NOMO-1 treated with DMSO at 0.1 percent for 48 hours (cell line): ENCODE measurements at regions not wholly inside any gene's neighbourhood (a gene's known extent, or its start where the extent isn't known, plus 50 kb on each side); places are given as distances from the start of the nearest gene placed in this dataset.
A peak's percentile ranks its signal among the peaks of the same experiment; 100 is the strongest.

Source experiments
- DNase-seq: peaks from one replicate; lab custom pipeline; 2025; ENCODE audit not compliant: unreplicated experiment; lab: John Stamatoyannopoulos, UW

DNA sequence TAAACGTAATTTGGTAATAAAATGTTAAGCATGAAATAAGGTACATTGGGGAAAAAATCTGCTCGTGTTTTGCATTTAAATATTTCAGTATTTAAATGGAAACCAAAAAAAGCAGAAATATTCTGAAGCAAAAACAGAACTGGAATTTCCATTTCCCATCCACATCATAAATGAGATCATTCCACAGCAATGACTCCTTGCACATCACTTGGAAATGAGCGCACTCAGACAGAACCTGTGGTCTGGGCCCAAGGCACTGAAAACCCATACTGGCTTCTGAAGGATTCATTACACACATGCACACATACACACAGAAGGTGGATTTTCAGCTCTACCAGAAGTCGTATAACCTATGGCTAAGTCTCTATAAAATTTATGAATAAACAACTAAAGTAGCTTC, 174.8 kb downstream of the IBTK start:
- no peak for DNase-seq

GRCh38 chr6:82072121-82072521, 175.4 kb downstream of the IBTK start:
- DNase-seq = no peak

DNA sequence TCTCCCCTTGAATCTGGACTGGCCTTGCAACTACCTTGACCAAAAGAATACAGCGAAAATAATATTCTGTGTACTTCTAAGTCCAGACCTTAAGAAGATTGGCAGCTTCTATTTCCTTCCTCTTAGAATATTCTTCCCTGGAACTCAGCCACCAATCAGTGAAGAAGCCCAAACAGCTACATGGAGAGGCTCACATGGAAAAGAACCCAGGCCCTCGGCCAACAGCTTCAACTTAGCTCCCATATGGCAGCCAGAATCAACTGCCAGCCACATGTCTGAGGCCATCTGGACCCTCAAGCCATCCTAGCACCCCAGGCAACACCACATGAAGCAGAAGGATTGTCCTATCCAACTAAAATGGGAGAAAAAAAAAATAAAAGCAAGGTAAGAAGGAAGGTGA, 178.8 kb downstream of the IBTK start:
- DNase-seq = no peak

GRCh38 chr6:82066991-82067411, 180.5 kb downstream of the IBTK start:
- peak; percentile 41 for DNase-seq

DNA sequence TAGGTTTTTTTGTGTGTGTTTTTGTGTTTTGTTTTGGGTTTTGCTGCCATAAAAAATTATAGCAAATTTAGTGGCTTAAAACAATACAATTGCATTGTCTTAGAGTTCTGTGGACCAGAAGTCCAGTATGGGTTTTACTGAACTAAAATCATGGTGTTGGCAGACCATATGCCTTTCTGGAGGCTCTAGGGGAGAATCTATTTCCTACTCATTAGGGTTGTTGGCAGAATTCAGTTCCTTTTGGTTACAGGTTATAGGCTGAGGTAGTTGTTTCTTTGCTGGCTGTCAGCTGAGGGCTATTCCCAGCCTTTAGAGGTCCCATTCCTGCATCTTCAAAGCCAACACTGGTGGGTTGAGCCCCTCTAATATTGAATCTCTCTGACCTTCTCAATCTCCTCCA, 181.3 kb downstream of the IBTK start:
- DNase-seq = no peak

GRCh38 chr6:82063574-82063973, 184.0 kb downstream of the IBTK start:
- no peak for DNase-seq

GRCh38 chr6:82062219-82062618, 185.3 kb downstream of the IBTK start:
- no peak for DNase-seq

DNA sequence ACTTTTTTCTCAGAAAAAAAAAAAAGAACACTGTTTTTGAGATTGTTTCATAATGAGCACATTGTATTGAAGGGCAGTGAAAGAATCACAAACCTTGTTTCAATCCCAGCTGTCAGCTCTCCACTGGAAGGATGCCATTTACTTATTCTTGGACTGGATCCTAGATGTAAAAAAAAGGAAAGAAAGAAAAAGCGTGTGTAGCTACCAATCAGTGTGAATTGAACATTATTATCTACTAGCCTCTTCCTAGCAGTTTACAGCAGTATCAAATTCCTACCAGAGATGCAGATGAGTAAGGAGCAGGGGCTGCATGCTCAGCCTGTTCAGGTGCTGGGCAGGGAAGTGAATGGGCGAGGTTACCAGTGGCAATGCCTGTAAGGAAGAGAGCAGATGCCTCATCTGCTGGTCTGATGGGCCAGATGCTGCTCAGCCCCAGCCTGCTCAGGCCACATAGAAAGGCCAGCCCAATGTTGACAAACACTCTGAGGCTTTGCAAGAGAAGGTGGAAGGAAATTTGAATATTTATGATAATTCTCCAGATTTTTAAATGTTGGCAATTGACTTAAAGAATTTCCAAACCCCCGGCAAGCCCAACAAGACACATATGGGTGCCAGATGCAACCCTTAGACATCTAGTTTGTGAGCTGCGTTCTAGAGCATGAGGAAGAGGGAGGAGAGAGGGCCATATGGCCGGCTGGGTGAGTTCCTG, 189.5 kb downstream of the IBTK start:
- DNase-seq = no peak

GRCh38 chr6:82056567-82056966, 191.0 kb downstream of the IBTK start:
- no peak for DNase-seq

- DNase-seq = no peak
Observed at GRCh38 chr6:82045965-82046756, 201.4 kb downstream of the IBTK start.

DNA sequence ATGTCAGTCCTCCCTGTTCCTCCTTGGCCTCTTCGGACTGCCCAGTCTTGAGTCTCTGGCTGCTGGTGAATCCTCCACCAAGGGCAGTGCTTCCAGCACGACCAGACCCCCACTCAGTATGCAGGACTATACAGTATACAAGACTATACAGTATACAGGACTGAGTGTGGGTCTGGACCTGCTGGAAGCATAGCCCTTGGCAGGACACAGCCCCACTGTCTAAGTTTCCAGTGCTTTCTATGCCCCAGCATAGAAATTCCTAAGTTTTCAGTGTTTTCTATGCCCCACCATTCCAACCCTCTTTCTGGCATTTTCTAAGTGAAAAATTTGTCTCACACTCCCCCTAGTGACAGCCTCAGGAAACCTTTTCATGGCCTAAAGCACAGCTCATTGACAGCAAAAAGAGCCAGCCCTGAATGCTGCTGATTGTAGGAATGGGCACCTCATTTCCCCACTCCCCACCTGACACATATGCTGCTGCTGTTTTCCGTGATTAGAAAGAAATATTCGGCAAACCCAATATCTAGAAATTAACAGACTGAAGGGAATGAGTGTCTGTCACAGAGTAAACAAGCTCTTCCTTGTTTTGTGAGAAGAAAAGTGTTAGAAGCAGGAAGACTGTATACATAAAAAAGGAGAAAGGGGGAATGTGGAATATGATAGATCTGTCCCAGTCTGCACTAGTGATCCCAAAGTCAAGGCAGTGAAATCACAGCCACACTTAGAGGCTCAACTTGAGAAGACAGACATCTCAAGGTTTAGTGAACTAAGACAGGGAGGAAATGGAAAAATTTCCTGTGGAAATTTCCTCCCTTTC, 206.9 kb downstream of the IBTK start:
- DNase-seq = peak; percentile 27

DNA sequence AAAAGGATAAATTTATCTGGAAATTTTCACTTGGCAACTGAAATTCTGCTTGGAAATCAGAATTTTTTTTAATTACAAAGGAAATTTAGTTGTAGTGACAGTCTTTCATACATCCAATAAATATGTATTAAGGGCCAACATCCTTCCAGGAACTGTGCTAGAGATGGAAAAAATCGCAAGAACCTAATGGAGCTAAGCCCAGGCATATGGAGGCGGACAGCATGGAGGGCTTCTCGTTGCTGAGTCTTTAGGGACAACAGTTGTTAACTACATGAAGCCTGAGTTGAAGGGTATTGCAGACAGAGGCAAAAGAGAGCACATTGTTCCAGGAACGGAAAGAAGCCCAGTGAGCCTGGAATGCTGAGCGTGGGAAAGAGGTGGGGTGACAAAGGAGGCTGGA, 208.9 kb downstream of the IBTK start:
- DNase-seq = no peak

DNA sequence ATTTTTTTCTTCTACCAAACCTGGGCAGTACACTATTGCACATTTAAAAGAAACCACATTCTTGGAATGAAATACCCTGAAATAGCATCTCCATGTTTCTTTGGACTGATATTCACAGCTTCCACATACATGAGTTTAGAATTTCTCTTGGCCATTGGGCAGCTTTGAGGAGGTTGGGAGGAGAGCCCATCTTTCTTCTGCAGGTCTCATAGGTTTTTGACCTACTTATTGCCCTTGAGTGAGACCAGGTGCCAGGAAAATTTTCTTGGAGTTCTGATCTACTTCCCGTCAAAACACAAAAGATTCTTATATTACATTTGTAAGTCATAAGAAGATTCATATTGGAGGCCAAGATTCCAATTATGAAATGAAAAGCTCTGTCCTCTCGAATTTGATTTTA, 212.0 kb downstream of the IBTK start:
- DNase-seq = no peak

DNA sequence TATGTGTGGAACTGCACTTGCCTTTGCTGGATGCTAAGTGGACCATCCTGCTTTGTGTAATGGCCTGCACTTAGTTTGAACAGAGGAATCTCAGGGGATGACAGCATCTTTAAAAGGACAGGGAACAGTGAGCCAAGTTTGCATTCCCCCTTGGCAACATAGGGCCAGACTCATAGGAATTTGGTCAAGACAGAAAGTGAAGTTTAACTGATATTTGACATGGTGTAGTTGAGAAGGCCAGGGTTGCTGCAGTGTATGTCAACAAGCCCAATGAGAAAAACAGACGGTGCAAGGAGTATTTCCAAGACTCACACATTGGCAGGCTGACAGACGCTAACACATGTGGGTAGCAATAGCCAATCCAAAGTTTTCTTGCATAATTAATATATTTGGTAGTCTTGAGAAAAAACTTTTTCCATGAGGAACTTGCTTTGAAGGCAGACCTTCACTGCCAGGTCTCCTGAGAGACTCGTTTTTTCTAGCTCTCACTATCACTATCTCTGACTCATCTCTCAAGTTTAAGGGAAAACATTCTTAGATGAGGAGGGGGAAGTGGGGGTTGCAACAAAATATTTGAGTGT, 213.8 kb downstream of the IBTK start:
- no peak for DNase-seq

- DNase-seq = no peak
Observed at GRCh38 chr6:82032444-82032843, 215.1 kb downstream of the IBTK start.

DNA sequence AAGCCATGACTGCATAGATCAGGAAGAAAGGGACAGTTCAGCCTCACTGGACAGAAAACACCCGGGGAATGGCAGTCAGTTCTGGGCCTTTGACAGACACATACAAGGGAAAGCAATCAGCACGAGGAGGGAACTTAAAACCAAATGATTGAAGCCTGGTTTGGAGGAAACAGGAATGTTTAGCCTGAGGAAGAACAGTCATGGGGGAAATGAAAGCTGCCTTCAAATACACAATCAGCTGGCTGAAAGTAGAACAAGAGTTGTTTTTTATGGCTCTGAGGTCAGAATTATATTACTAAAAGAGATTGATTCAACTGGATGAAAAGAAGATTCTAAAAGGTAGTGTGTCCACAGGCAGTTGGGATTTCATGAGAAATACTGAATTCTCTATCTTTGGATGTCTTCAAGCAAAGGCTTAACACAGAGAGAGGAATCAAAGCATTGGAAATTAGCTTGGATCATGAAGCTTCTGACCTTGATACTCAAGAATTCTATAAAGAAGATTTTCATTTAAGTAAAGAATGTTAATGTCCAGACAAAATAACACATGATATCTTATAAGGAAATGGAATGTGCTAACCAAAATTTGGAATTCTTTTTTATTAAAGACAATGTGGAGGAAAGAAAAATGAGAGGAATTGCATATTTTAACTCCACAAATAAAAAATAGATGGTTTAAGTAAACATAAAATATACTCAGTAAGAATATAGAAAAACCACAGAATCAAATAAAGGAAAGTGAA, 216.6 kb downstream of the IBTK start:
- no peak for DNase-seq

GRCh38 chr6:82030301-82030700, 217.2 kb downstream of the IBTK start:
- DNase-seq = no peak

GRCh38 chr6:82025271-82025670, 222.3 kb downstream of the IBTK start:
- DNase-seq = peak; percentile 73

- no peak for DNase-seq
Observed at GRCh38 chr6:82022614-82023129, 224.9 kb downstream of the IBTK start.

GRCh38 chr6:82017773-82018172, 229.8 kb downstream of the IBTK start:
- no peak for DNase-seq
